GM23338 (cell line): ENCODE measurements at regions not wholly inside any gene's neighbourhood (a gene's known extent, or its start where the extent isn't known, plus 50 kb on each side); places are given as distances from the start of the nearest gene placed in this dataset.

Experiments used
- ATAC-seq: fragments of 200-7000 bp; cut with Tn5 transposase; 3 replicates; pipeline ENCODE4 v1.9.1; 2020
- DNase-seq: peaks from one replicate; pipeline ENCODE4 v3.0.0-alpha.2; 2015; ENCODE audit warnings: low spot score
- H2AFZ ChIP-seq: fragments of 200-600 bp; sonication (generic); 2 replicates; pipeline ENCODE4 v1.8.0; 2016; ENCODE audit warnings: antibody characterized with exemption, mild to moderate bottlenecking, moderate library complexity
- H3F3A ChIP-seq: fragments of 200-600 bp; sonication (generic); replicated peaks from 2 replicates; pipeline ENCODE4 v1.8.0; 2017; ENCODE audit warnings: antibody characterized with exemption, mixed run types, low read depth
- H3K27ac ChIP-seq: fragments of 200-600 bp; sonication (generic); 2 replicates; pipeline ENCODE4 v1.6.1; 2016; ENCODE audit warnings: low read depth
- H3K27me3 ChIP-seq: fragments of 200-600 bp; sonication (generic); 2 replicates; pipeline ENCODE4 v1.8.0; 2016; ENCODE audit warnings: mild to moderate bottlenecking, mixed run types, moderate library complexity; ENCODE audit not compliant: insufficient read depth
- H3K36me3 ChIP-seq: fragments of 200-600 bp; sonication (generic); 2 replicates; pipeline ENCODE4 v1.8.0; 2016; ENCODE audit warnings: mild to moderate bottlenecking; ENCODE audit not compliant: insufficient read depth
- H3K4me1 ChIP-seq: fragments of 200-600 bp; sonication (generic); 2 replicates; pipeline ENCODE4 v1.8.0; 2016; ENCODE audit warnings: mild to moderate bottlenecking, moderate library complexity; ENCODE audit not compliant: insufficient read depth
- H3K4me2 ChIP-seq: fragments of 200-600 bp; sonication (generic); 2 replicates; pipeline ENCODE4 v1.7.1; 2017; ENCODE audit warnings: mixed run types
- H3K4me3 ChIP-seq: fragments of 200-600 bp; sonication (generic); 2 replicates; pipeline ENCODE4 v1.6.1; 2016; ENCODE audit warnings: mixed run types
- H3K79me2 ChIP-seq: fragments of 200-600 bp; sonication (generic); replicated peaks from 2 replicates; pipeline ENCODE4 v1.8.0; 2017; ENCODE audit warnings: mild to moderate bottlenecking; ENCODE audit not compliant: insufficient read depth
- H3K9me2 ChIP-seq: fragments of 200-600 bp; sonication (generic); 2 replicates; pipeline ENCODE4 v1.8.0; 2017; ENCODE audit not compliant: insufficient read depth
- H4K20me1 ChIP-seq: fragments of 200-600 bp; sonication (generic); replicated peaks from 2 replicates; pipeline ENCODE4 v1.8.0; 2017; ENCODE audit warnings: mild to moderate bottlenecking; ENCODE audit not compliant: insufficient read depth
- H3K27ac Mint-ChIP-seq: 2 replicates; pipeline ENCODE4 v1.8.0; 2020; ENCODE audit warnings: inconsistent platforms, mild to moderate bottlenecking, moderate library complexity, mixed read lengths
- H3K27me3 Mint-ChIP-seq: 3 replicates; pipeline ENCODE4 v1.8.0; 2022; ENCODE audit warnings: low read depth, mild to moderate bottlenecking, moderate library complexity, mixed read lengths, inconsistent platforms; ENCODE audit not compliant: insufficient read depth, poor library complexity
- H3K36me3 Mint-ChIP-seq: 3 replicates; pipeline ENCODE4 v1.8.0; 2021; ENCODE audit warnings: low read depth, mild to moderate bottlenecking, inconsistent platforms, moderate library complexity, mixed read lengths
- H3K4me1 Mint-ChIP-seq: 3 replicates; pipeline ENCODE4 v1.8.0; 2020; ENCODE audit warnings: mild to moderate bottlenecking, inconsistent platforms, mixed read lengths
- H3K4me3 Mint-ChIP-seq: 3 replicates; pipeline ENCODE4 v1.8.0; 2021; ENCODE audit warnings: moderate library complexity, mild to moderate bottlenecking, inconsistent platforms, mixed read lengths
- H3K9me3 Mint-ChIP-seq: 3 replicates; pipeline ENCODE4 v1.8.0; 2020; ENCODE audit warnings: moderate library complexity, mild to moderate bottlenecking, inconsistent platforms, mixed read lengths
- CREB1 ChIP-seq: fragments of 250-450 bp; sonication (Bioruptor Pico); IDR thresholded peaks from 2 replicates; pipeline ENCODE4 v1.5.0; 2020; ENCODE audit warnings: low read depth, mild to moderate bottlenecking, moderate library complexity
- CTCF ChIP-seq, 2 experiments: fragments of 200-600 bp in 1 of 2; sonication (generic) in 1 of 2; conservative IDR thresholded peaks; 2 replicates each; pipeline versions ENCODE4 v1.5.1 to v1.6.1; 2016 to 2017; ENCODE audit warnings: antibody characterized with exemption in 2 of 2, low read depth in 2 of 2, mild to moderate bottlenecking in 2 of 2, moderate library complexity in 1 of 2
- EZH2 ChIP-seq: fragments of 200-600 bp; sonication (generic); IDR thresholded peaks from one replicate; pipeline ENCODE4 v1.8.0; 2017; ENCODE audit warnings: antibody characterized with exemption, mild to moderate bottlenecking, low read depth; ENCODE audit not compliant: unreplicated experiment
- EZH2phosphoT487 ChIP-seq: fragments of 200-600 bp; sonication (generic); IDR thresholded peaks from one replicate; pipeline ENCODE4 v1.8.1; 2018; ENCODE audit warnings: antibody characterized with exemption; ENCODE audit not compliant: unreplicated experiment
- JUNB ChIP-seq: IDR thresholded peaks from one replicate; pipeline ENCODE4 v1.6.1; 2016; ENCODE audit warnings: antibody characterized with exemption; ENCODE audit not compliant: unreplicated experiment
- NANOG ChIP-seq: IDR thresholded peaks from 2 replicates; pipeline ENCODE4 v1.6.1; 2016; ENCODE audit warnings: antibody characterized with exemption, borderline replicate concordance
- POLR2AphosphoS5 ChIP-seq: IDR thresholded peaks from 2 replicates; pipeline ENCODE4 v1.6.1; 2016; ENCODE audit warnings: antibody characterized with exemption, low read depth
- REST ChIP-seq: IDR thresholded peaks from one replicate; pipeline ENCODE4 v1.6.1; 2018; ENCODE audit warnings: antibody characterized with exemption; ENCODE audit not compliant: unreplicated experiment
- STAT1 ChIP-seq: IDR thresholded peaks from one replicate; pipeline ENCODE4 v1.6.1; 2016; ENCODE audit warnings: antibody characterized with exemption; ENCODE audit not compliant: unreplicated experiment
- ZNF114 ChIP-seq: fragments of 250-450 bp; sonication (Bioruptor Pico); IDR thresholded peaks from 2 replicates; pipeline ENCODE4 v1.5.0; 2020; ENCODE audit warnings: mild to moderate bottlenecking, moderate library complexity
- ZNF331 ChIP-seq: fragments of 250-450 bp; sonication (Bioruptor Pico); IDR thresholded peaks from 2 replicates; pipeline ENCODE4 v1.5.0; 2020; ENCODE audit warnings: low read depth, mild to moderate bottlenecking, moderate library complexity
- TF ChIP-seq, protein P1 (sequence below): IDR thresholded peaks from 2 replicates; pipeline ENCODE4 v1.6.1; 2016; ENCODE audit warnings: antibody characterized with exemption
- TF ChIP-seq, protein P2 (sequence below): fragments of 250-450 bp; sonication (Bioruptor Pico); IDR thresholded peaks from 2 replicates; pipeline ENCODE4 v1.5.0; 2020; ENCODE audit warnings: mild to moderate bottlenecking, moderate library complexity

DNA sequence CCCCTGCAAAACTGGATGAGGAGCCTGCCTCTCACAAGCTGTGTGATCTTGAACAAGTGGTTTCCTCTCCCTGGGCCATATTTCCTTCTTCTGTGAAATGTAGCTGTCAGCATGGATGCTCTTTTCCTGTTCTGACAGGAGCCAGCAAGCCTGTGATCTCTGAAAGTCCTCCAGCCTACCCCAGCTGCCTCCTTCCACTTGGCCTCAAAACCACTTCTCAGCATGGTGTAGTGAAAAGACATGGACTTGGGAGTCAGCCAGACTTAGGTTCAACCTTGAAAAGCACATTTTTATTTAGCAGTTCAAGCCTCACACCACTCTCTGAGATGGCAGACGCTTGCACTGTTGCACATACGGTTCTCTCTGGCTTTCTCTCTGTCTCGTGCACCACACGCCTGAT, 292.9 kb upstream of the DUSP10 start:
- H3F3A ChIP-seq, result no peaks in the 10 kb centered on the region
- no peak overlapping the region for H2AFZ ChIP-seq
- H3K27me3 ChIP-seq, result no peaks in the 10 kb centered on the region
- H3K27ac ChIP-seq, result no peak overlapping the region
- no peaks in the 10 kb centered on the region for H4K20me1 ChIP-seq
- H3K27ac Mint-ChIP-seq, result no peak overlapping the region
- no peaks in the 10 kb centered on the region for H3K4me1 ChIP-seq
- no peaks in the 10 kb centered on the region for H3K27me3 Mint-ChIP-seq
- peaks cover 3% of the 10 kb centered on the region; the same call in 1 of the 3 replicates for H3K4me1 Mint-ChIP-seq
- H3K4me3 ChIP-seq, result no peak overlapping the region
- ATAC-seq (no peak), DNase-seq (no peak)
- no peaks in the 10 kb centered on the region for H3K79me2 ChIP-seq
- H3K4me2 ChIP-seq, result no peak overlapping the region
- no peaks in the 10 kb centered on the region; the same call in 2 of the 3 replicates for H3K9me3 Mint-ChIP-seq
- H3K36me3 Mint-ChIP-seq, result no peaks in the 10 kb centered on the region
- no peaks in the 10 kb centered on the region; the same call in 1 of the 2 replicates for H3K36me3 ChIP-seq
- no peak overlapping the region for H3K4me3 Mint-ChIP-seq
- H3K9me2 ChIP-seq, result peaks cover under 1% of the 10 kb centered on the region; the same call in 1 of the 2 replicates
- TF ChIP-seq REST (no peak), ZNF114 (CRISPR knock-in tag) (no peak), NANOG (no peak), EZH2 (no peak), CREB1 (CRISPR knock-in tag) (no peak), JUNB (no peak), EZH2phosphoT487 (no peak), POLR2AphosphoS5 (no peak), STAT1 (no peak), ZNF331 (CRISPR knock-in tag) (no peak), CTCF (conservative IDR thresholded peaks at IDR 0.05; ENCODE audit: low read depth in 2 of 2) (no peak)
- TF ChIP-seq, protein P1, sequence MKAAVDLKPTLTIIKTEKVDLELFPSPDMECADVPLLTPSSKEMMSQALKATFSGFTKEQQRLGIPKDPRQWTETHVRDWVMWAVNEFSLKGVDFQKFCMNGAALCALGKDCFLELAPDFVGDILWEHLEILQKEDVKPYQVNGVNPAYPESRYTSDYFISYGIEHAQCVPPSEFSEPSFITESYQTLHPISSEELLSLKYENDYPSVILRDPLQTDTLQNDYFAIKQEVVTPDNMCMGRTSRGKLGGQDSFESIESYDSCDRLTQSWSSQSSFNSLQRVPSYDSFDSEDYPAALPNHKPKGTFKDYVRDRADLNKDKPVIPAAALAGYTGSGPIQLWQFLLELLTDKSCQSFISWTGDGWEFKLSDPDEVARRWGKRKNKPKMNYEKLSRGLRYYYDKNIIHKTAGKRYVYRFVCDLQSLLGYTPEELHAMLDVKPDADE, result no peak
- TF ChIP-seq, protein P2, sequence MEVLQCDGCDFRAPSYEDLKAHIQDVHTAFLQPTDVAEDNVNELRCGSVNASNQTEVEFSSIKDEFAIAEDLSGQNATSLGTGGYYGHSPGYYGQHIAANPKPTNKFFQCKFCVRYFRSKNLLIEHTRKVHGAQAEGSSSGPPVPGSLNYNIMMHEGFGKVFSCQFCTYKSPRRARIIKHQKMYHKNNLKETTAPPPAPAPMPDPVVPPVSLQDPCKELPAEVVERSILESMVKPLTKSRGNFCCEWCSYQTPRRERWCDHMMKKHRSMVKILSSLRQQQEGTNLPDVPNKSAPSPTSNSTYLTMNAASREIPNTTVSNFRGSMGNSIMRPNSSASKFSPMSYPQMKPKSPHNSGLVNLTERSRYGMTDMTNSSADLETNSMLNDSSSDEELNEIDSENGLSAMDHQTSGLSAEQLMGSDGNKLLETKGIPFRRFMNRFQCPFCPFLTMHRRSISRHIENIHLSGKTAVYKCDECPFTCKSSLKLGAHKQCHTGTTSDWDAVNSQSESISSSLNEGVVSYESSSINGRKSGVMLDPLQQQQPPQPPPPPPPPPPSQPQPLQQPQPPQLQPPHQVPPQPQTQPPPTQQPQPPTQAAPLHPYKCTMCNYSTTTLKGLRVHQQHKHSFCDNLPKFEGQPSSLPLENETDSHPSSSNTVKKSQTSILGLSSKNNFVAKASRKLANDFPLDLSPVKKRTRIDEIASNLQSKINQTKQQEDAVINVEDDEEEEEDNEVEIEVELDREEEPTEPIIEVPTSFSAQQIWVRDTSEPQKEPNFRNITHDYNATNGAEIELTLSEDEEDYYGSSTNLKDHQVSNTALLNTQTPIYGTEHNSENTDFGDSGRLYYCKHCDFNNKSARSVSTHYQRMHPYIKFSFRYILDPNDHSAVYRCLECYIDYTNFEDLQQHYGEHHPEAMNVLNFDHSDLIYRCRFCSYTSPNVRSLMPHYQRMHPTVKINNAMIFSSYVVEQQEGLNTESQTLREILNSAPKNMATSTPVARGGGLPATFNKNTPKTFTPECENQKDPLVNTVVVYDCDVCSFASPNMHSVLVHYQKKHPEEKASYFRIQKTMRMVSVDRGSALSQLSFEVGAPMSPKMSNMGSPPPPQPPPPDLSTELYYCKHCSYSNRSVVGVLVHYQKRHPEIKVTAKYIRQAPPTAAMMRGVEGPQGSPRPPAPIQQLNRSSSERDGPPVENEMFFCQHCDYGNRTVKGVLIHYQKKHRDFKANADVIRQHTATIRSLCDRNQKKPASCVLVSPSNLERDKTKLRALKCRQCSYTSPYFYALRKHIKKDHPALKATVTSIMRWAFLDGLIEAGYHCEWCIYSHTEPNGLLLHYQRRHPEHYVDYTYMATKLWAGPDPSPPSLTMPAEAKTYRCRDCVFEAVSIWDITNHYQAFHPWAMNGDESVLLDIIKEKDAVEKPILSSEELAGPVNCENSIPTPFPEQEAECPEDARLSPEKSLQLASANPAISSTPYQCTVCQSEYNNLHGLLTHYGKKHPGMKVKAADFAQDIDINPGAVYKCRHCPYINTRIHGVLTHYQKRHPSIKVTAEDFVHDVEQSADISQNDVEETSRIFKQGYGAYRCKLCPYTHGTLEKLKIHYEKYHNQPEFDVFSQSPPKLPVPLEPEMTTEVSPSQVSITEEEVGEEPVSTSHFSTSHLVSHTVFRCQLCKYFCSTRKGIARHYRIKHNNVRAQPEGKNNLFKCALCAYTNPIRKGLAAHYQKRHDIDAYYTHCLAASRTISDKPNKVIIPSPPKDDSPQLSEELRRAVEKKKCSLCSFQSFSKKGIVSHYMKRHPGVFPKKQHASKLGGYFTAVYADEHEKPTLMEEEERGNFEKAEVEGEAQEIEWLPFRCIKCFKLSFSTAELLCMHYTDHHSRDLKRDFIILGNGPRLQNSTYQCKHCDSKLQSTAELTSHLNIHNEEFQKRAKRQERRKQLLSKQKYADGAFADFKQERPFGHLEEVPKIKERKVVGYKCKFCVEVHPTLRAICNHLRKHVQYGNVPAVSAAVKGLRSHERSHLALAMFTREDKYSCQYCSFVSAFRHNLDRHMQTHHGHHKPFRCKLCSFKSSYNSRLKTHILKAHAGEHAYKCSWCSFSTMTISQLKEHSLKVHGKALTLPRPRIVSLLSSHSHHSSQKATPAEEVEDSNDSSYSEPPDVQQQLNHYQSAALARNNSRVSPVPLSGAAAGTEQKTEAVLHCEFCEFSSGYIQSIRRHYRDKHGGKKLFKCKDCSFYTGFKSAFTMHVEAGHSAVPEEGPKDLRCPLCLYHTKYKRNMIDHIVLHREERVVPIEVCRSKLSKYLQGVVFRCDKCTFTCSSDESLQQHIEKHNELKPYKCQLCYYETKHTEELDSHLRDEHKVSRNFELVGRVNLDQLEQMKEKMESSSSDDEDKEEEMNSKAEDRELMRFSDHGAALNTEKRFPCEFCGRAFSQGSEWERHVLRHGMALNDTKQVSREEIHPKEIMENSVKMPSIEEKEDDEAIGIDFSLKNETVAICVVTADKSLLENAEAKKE (CRISPR knock-in tag), result no peak
